Calu3 (cell line): ENCODE measurements at regions not wholly inside any gene's neighbourhood (a gene's known extent, or its start where the extent isn't known, plus 50 kb on each side); places are given as distances from the start of the nearest gene placed in this dataset.

Source experiments
- BruUV-seq: library from RNA; stranded (reverse); fragments of 400-500 nt; replicated peaks from 2 replicates; lab custom pipeline; 2021; lab: Mats Ljungman, UMichigan
- CTCF ChIA-PET: fragments of 300-600 bp; sonication (Branson Sonifier 250); formaldehyde crosslinking; loops from one replicate; lab custom pipeline; 2022; ENCODE audit warnings: antibody characterized with exemption; lab: Charles Lee
- DNase-seq: peaks from one replicate; pipeline ENCODE4 v3.0.0; 2022
- H3K27ac Mint-ChIP-seq: one replicate; pipeline ENCODE4 v1.8.0; 2022; ENCODE audit warnings: mixed read lengths; ENCODE audit not compliant: unreplicated experiment
- H3K27me3 Mint-ChIP-seq: one replicate; pipeline ENCODE4 v1.8.0; 2022; ENCODE audit warnings: mixed read lengths; ENCODE audit not compliant: unreplicated experiment
- H3K36me3 Mint-ChIP-seq: one replicate; pipeline ENCODE4 v1.8.0; 2022; ENCODE audit warnings: mild to moderate bottlenecking, moderate library complexity, mixed read lengths; ENCODE audit not compliant: insufficient read depth, unreplicated experiment
- H3K4me1 Mint-ChIP-seq: one replicate; pipeline ENCODE4 v1.8.0; 2022; ENCODE audit warnings: mild to moderate bottlenecking, low read depth, mixed read lengths; ENCODE audit not compliant: unreplicated experiment
- H3K4me3 Mint-ChIP-seq: one replicate; pipeline ENCODE4 v1.8.0; 2022; ENCODE audit warnings: mild to moderate bottlenecking, low read depth, moderate library complexity, mixed read lengths; ENCODE audit not compliant: unreplicated experiment
- H3K9me3 Mint-ChIP-seq: one replicate; pipeline ENCODE4 v1.8.0; 2022; ENCODE audit warnings: low read depth, mixed read lengths; ENCODE audit not compliant: unreplicated experiment
- CTCF ChIP-seq: fragments of 200-600 bp; IDR thresholded peaks from one replicate; pipeline ENCODE4 v1.8.0; 2022; ENCODE audit warnings: antibody characterized with exemption; ENCODE audit not compliant: unreplicated experiment
- intact Hi-C: fragments of 100-400 bp; cut with micrococcal nuclease; formaldehyde crosslinking; loops from one replicate; pipeline ENCODE4 v1.10.0; 2022; ENCODE audit not compliant: unreplicated experiment

DNA sequence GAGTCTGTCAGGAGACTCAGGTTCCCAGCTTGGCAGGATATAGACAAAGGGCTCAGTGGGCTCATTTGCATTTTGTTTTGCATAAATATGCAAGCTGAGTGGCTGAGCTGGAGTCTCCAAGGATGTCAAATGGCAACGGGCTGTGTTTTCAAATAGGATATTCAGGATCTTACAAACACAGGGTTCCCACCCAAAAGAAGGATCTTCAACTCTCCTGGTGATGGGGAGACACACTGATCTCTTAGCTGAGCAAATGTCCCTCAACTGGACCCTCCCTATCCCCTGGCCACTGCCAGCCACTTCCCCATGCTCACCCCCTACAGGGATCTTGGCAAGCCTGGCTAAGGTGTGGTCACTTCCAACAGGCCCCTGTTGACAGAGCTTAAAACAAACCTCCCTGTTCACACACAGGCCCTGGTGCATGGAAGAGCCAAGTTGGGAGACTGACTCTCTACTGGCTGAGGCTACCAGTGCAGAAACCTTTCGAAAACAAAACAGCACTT lies 61.6 kb downstream of the SOX9 start:
- peaks cover 17% of the 10 kb centered on the region for H3K27me3 Mint-ChIP-seq
- no peak overlapping the region for H3K27ac Mint-ChIP-seq
- no peak overlapping the region for H3K4me3 Mint-ChIP-seq
- TF ChIP-seq CTCF, result no peak
- intact Hi-C loops, result no loop called here
- no peaks in the 10 kb centered on the region for H3K4me1 Mint-ChIP-seq
- no peak for DNase-seq
- BruUV-seq, result no TSS peak
- H3K9me3 Mint-ChIP-seq, result peaks cover 2% of the 10 kb centered on the region
- no peaks in the 10 kb centered on the region for H3K36me3 Mint-ChIP-seq
- CTCF ChIA-PET, result no interaction called here

GRCh38 chr17:72183194-72183685 lies 62.4 kb downstream of the SOX9 start:
- Mint-ChIP-seq H3K4me3 (no peak overlapping the region), H3K9me3 (peaks cover 2% of the 10 kb centered on the region), H3K4me1 (no peaks in the 10 kb centered on the region), H3K36me3 (no peaks in the 10 kb centered on the region), H3K27ac (no peak overlapping the region), H3K27me3 (peaks cover 17% of the 10 kb centered on the region)
- CTCF ChIA-PET, result no interaction called here
- intact Hi-C loops, result no loop called here
- no peak for DNase-seq
- no peak for TF ChIP-seq CTCF
- BruUV-seq, result no TSS peak

- H3K27ac Mint-ChIP-seq, result no peak overlapping the region
- TF ChIP-seq CTCF, result no peak
- intact Hi-C loops, result no loop called here
- H3K36me3 Mint-ChIP-seq, result no peaks in the 10 kb centered on the region
- H3K27me3 Mint-ChIP-seq, result peaks cover 17% of the 10 kb centered on the region
- H3K9me3 Mint-ChIP-seq, result peaks cover 2% of the 10 kb centered on the region
- H3K4me1 Mint-ChIP-seq, result no peaks in the 10 kb centered on the region
- no peak for DNase-seq
- no peak overlapping the region for H3K4me3 Mint-ChIP-seq
- CTCF ChIA-PET, result interaction anchor here (0.7 kb wide), 1 partner anchor 197 kb away, joined by 5 read pairs; no protein-coding TSS in a partner anchor
- BruUV-seq, result no TSS peak
Measured at GRCh38 chr17:72184805-72185204, 64.0 kb downstream of the SOX9 start.

- DNase-seq, result no peak
- CTCF ChIA-PET, result interaction anchor here (0.6 kb wide), 2 partner anchors 14 to 495 kb away, joined by 3 to 4 read pairs; no protein-coding TSS in a partner anchor
- Mint-ChIP-seq H3K4me3 (no peak overlapping the region), H3K9me3 (peaks cover 2% of the 10 kb centered on the region), H3K27ac (no peak overlapping the region), H3K36me3 (no peaks in the 10 kb centered on the region), H3K4me1 (no peaks in the 10 kb centered on the region), H3K27me3 (peaks cover 15% of the 10 kb centered on the region)
- intact Hi-C loops, result no loop called here
- BruUV-seq, result no TSS peak
- no peak for TF ChIP-seq CTCF
Measured at GRCh38 chr17:72185564-72185963, 64.7 kb downstream of the SOX9 start.
